G401 (cell line): ENCODE measurements at regions not wholly inside any gene's neighbourhood (a gene's known extent, or its start where the extent isn't known, plus 50 kb on each side); places are given as distances from the start of the nearest gene placed in this dataset.

Experiments used
- DNase-seq: peaks from one replicate; pipeline ENCODE4 v3.0.0-alpha.2; 2015; ENCODE audit warnings: low spot score
- in situ Hi-C: cut with HindIII; loops from 2 replicates; pipeline ENCODE4 v1.10.0; 2016; ENCODE audit warnings: low sequenced_read_pairs, mixed read lengths

DNA sequence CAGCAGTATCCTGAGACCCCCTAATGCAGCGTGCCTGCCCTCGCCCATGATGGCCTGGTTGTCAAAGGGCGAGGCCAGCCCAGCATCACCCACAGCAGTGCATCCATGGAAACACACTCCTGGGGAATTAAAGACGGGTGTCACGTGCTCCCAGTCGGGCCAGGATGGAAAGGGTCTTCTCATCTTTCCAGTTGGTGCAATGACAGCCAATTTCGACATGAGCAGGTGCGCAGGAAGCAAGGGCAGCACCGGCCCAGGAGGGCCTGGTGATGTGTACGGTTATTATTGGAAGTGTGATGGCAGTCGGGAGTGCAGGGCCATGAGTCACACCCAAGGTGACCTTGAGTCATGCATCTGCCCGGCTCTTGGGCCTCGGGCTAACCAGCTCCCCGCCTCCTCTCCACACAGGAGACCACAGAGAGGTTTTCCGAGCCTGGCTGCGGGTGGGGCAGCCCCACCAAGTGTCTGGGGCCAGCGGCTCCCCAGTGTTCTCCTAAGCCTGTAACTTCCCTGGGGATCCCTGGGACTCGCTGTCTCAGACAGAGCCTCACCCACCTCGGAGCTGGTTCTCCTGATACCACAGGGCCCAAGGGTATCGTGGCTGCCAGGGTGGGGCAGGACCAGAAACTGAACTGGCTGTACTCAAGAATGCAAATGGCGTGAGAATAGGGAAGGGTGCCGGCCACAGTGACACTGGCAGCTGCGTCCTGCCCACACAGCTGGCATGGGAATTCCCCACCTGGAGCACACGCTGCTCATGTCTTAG, 119.8 kb downstream of the SIK1 start:
- in situ Hi-C loops: no loop called here
- no peak for DNase-seq

DNA sequence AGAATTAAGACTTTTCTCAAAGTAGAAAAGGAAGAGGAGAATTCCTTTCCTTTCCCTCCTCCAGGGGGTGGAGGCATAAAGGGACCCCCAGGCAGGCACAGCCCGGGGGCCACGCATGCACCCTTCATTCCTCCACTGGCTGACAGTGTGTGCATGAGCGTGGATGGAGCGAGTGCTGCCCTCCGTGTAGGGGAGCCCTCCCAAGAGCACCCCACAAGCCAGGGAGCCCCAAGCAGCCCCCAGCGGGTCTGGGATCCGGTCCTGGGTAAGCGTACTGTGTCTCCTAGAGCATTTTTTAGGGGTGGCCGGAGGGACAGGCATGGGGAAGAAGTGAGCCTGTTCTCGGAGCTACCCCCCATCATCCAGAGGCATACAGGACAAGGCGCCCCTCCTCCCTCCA, 120.5 kb downstream of the SIK1 start:
- no peak for DNase-seq
- in situ Hi-C loops: no loop called here

DNA sequence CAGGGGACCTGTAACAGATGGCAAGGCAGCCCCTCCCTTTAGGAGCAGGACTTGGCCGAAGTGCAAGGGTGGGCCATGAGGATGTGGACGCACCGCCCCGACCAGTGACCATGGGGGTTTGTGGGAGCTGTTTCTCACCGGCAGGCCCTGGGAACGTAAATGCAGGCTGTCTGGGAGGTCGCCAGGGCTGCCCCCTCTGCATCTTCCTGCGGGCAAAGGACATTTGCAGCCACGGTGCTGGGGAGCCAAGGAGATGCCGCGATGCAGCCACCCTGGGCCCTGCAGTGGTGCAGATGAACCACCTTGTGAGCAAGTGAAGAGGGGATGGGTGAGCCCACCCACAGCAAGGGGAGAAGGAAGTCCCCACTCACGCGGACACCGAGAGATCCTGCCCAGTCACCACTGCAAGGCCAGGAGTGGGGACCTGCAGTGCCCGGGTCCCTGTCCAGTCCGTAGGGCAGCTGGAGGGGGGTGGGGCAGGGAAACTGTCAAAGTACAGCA, 121.1 kb downstream of the SIK1 start:
- in situ Hi-C loops: no loop called here

DNA sequence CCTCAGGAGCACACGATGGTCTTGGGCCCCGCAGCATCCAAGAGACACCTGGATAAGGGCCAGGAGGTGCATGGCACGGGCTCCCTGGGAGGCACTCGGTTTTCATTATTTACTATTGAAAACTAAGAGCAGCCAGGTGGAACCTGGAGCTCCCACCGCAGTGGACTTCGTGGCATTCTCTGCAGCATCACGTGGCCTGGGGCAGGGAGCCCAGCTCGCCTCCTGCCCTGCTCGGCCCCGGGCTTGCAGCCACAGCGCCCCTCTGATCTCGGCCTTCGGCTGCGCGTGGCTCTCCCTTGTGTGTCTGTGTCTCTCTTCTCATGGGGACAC, 121.6 kb downstream of the SIK1 start:
- in situ Hi-C loops: no loop called here
- DNase-seq: no peak

More for the DNA sequence above, 121.1 kb downstream of the SIK1 start:
- DNase-seq: no peak

DNA sequence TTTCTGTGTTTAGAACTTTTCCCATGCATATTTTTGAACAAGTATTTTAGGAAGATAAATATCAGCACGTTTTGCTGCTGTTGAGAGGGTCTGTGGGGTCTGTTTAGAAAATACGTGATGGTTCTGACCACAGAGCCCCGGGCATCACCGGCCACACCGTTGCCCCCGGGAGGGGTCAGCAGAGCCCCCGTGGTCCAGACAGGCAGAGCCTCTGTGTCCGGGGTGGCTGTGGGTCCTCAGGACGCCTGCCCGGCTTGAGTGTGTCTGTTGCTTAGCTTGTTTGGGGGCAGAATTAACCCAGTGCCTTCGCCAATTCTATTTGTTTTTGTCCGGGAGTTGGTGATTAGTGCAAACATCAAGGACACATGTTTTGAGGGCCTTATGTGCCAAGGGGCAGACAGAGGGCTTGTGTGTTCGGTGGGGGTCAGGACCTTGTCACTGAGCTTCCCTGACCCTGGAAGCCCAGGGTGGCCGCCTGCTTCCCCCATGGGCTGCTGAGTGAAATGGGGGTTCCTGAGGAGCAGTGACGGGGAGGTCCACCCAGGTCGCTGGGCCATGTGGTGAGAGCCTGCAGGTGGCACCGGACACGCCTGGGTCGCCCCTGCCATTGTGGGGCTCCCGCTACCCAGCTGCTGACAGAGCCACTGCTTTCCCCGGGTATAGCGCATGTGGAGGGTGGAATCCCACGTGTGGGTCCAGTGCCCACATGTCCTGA, 122.2 kb downstream of the SIK1 start:
- no peak for DNase-seq

DNA sequence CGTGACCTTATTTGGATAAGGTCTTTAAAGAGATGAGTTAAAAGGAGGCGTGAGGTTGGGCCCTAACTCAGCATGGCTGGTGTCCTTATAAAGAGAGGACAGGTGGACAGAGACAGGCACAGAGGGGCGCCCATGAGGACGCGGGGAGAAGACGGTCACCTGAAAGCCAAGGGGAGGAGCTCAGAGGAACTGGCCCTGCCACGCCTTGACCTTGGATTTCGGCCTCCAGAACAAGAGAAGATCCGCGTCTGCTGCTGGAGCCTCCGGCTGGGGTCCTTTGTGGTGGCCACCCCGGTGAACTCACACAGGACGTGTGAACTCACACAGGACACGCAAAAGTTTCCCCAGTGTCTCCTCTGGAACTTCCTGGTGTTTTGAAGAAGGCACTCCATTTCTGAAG, 122.7 kb downstream of the SIK1 start:
- DNase-seq: no peak
- in situ Hi-C loops: no loop called here

More for the DNA sequence above, 122.2 kb downstream of the SIK1 start:
- in situ Hi-C loops: no loop called here

DNA sequence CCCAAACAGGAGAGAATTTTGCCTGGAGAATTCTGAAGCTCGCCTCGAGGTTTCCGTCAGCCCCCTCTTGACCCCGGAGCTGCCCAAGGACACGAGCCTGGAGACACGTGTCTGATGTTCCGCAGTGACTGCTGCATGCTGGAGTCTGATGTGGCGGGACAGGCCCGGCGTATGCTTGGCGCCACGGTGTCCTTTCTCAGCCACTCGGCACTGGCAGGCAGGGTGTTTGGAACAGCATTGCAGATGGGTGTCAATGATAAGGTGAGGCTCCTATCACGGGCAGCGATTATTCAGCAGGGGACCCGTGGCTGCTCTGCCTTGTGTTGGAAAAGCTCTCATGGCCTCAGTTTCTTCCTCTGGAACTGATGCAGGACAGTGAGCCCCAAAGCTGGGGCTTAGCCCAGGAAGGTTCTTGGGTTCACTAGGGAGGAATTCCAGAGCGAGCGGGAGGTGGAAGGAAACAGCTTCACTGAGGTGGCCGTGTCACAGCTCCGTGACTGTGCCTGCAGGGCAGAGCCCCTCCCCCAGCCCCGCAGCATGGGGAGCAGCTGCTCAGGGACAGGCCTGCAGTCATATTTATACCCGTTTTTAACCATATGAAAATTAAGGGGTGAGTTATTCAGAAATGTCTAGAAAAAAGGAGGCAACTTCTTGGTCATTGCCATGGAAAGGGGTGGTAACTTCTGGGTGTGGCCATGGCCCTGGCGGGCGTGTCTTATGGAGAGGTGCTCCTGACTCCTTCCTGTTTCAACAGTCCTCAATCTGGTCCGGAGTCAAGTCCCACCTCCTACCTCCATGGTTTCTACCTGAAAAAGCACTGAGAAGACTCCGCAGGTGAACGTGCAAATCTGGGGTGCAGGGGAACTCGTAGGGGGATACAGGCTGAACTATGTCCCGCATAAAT, 123.4 kb downstream of the SIK1 start:
- in situ Hi-C loops: no loop called here
- DNase-seq: no peak

DNA sequence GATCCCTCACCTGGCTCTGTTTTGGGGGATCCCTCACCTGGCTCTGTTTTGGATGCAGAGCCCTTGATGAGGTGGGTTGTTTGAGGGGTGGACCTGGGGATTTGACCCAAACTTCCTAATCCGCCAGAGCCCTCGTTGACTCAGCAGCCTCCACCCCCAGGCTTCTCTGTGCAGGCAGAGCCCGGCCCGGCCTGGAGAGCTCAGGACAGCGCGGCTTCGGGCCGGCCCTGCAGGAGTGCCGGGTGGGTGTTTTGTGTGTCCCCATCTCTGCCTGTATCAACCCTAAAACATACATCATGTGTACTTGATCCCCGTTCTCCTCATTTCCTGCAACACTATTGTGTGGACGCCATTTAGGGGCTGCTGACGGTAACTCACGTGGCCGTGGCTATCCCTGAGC, 124.2 kb downstream of the SIK1 start:
- in situ Hi-C loops: no loop called here
- DNase-seq: no peak

DNA sequence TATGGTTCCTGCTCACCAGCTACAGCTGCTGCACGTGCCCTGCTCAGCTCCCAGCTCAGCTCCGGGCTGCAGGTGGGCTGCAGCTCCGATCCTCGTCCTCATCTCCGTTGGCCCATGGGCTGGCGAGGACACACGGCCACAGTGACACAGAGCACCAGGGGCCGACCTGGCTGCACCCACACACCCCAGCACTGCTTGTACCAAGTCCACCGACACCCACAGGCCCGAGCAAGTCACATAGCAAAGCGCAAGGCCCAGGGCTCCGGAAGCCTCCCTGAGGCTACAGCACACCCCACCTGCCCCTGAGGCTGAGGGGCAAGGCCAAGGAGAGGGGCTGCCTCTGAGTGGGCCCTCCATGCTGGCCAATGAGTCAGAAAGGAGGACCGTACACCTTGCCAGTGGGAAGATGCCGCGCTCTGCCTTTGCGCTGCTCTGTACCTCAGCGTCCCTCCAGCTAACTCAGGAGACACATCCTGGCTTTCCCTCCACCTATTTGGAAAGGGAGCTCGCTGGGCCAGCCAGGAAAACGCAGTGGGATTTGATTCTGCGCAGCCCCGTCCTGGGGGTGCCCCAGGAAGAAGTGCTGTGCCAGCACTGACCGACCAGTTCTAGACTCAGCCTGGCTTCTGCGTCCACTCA, 124.8 kb downstream of the SIK1 start:
- in situ Hi-C loops: no loop called here

DNA sequence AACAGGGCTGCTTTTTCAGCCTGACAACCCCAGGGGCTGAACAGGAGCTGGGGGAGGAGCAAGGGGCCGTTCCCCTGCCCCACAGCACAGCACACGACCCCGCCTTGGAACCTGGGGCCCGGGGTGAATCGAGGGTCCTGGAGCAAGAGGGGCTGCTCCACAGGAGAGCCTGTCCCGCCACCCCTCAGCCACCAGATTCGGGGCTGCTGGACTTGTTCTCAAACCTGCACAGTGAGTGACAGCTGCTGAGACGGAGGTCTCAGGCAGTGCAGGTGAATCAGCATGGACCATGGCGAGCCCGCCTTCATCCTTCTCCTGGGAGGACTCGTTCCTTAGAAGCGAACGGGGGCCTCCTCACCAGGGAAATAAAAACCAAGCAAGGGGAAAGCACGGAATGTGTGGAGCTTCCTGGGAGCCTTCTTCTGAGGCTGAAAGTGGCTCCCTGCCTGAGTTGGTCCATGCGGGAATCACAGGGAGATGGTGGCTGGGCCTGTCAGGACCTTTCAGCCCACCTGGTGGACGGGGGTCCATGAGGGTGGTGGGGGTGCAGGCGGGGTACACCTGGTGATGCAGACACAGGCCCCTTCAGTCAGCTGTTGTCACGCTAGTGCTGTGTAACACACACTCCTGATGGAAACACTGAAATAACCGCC, 125.4 kb downstream of the SIK1 start:
- in situ Hi-C loops: no loop called here
- DNase-seq: no peak

More for the DNA sequence above, 124.8 kb downstream of the SIK1 start:
- no peak for DNase-seq

DNA sequence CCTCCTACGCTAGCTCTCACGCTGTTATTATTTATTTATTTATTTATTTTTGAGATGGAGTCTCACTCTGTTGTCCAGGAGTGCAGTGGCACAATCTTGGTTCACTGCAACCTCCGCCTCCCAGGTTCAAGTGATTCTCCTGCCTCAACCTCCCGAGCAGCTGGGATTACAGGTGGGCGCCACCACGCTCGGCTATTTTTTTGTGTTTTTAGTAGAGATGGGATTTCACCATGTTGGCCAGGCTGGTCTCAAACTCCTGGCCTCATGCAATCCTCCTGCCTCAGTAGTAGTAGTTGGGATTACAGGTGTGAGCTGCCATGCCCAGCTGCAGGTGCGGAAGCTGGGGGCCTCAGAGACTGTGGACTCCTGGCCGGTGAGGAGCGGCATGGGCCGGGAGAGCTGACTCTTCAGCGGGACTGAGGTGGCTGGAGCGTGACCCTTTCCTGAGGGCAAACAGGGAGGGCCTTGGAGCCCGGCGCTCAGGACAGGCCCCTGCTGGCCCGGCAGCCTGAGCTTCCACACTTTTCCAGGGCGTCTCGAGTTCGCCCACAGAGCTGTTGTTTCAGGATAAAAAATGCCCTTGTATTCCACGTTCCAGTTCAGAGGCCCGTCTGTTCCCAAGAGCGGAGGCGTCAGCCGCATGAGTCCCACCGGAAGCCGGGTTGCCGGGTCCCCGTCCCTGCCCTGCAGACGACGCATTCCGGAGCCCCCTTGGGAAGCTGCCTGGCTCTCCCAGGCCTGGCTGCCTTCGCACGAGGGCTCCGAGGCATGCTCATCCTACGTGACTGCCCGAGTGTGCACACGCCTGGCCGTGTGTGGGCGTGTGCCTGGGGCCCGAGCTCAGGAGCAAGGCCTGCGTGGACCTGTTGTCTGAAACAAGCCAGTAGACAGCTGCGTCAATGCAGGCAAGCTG, 126.2 kb downstream of the SIK1 start:
- DNase-seq: no peak
- in situ Hi-C loops: no loop called here

DNA sequence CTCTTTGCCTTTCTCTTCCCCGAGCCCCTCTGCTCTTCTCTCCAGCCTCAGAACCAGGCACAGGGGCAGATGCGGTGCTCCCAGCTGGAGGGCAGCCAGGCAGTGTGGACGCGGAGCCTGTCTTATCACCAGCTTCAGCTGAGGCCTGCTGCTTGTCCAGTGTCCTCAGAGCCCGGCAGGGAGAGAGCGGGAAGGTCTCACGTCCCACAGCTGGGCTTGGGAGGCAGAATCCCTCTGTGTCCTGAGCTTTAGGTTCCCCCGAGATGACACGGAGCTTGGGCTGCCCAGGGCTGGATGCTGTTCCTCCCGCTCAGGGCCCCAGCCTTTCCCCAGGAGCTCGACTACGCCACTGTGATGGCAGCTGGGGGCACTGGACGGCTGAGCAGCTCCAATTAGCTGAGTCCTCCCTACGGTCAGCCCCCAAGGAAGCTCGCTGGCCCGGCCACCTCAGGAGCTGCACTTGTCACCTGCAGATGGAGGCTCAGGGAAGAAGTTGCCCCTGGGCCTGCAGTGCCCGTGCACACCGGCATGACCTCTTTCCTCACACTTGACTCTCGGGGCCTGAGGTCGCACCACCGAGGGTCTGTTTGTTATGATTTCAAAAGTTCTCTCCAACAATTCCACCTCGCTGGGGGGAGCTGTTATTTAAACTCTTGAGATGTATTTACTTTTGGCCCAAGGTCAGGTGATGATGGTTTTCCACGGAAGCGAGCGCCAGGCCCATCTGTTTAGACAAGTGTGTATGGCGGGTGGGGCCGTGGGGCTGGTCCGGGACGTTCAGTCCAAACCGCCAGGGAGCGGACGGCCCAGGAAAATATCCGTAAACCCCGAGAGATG, 127.3 kb downstream of the SIK1 start:
- in situ Hi-C loops: no loop called here
- DNase-seq: no peak

DNA sequence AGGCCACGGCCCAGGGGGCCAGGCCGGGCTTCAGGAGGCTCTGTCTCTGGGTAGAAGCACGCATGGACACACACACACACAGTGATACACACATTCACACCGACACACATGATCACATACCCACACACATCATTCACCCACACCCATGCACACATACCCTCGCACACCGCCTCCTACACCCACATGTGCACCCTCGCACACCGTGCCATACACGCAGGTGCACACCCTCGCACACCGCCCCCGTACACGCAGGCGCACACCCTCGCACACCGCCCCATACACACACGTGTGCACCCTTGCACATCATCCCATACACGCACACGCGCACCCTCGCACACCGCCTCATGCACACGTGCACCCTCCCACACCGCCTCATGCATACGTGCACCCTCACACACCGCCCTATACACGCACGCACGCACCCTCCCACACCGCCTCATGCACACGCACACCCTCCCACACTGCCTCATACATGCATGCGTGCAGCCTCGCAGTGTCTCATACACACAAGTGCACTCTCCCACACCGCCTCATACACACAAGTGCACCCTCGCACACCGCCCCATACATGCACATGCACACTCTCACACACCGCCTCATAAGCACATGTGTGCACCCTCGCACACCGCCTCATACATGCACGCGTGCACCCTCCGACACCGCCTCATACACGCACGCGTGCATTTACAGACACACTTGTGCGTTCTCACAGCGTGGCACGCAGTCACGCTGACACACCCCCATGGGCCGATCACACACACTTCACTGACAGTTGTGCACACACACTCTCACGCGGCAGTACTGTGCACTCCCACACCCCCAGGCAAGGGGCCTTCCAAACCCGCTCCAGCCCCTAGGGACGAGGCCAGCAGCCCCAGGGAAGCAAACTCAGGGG, 128.1 kb downstream of the SIK1 start:
- no peak for DNase-seq
- in situ Hi-C loops: no loop called here

DNA sequence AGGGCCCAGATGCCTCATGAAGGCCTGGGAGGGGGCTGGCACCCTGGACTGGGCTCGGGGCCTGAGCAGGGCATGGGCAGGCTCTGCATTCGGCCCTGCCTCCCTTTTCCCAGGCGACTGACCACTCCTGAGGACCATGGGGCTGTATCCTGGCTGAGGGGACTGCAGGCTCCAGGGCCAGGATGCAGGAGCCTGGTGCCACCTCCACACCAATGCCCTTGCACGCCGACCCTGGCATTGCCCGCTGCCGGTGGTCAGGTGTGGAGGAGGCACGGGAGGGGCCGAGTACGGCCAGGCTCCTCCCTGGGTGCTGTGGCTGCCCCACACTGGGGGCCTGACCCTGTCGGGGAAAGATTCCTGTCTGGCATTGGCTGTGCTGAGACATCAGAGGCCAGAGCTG, 128.9 kb downstream of the SIK1 start:
- in situ Hi-C loops: no loop called here

DNA sequence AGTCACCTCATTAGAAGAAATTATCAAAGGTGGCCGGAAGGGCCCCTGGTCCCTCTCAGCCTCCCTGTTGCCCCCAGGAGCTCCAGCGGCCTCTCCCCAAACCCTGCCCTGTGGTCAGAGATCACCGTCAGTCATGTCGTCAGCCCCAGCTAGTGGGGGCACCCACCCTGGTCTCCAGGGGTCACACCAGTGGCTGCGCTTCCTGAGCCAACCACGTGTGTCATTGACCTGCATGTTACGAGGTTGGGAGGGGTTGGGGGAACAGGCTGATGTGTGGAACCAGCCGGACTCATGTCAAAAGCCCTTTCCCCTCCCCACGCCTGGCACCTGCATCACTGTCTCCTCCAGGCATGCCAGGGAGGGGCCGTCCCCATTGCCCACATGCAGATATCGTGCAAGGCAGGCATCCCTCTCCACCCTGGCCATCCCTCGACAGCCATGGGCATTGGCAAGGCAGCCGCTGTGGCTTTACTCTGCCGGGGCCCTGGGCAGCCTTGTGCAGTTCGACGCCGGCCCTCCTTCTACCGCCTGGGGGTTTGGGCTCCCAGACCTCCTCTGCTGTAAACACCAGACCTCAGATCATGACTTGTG, 128.7 kb downstream of the CRYAA start:
- in situ Hi-C loops: no loop called here

More for the DNA sequence above, 128.9 kb downstream of the SIK1 start:
- DNase-seq: no peak

More for the DNA sequence above, 128.7 kb downstream of the CRYAA start:
- DNase-seq: no peak
